ENCODE measurements at regions not wholly inside any gene's neighbourhood (a gene's known extent, or its start where the extent isn't known, plus 50 kb on each side); places are given as distances from the start of the nearest gene placed in this dataset.

DNA sequence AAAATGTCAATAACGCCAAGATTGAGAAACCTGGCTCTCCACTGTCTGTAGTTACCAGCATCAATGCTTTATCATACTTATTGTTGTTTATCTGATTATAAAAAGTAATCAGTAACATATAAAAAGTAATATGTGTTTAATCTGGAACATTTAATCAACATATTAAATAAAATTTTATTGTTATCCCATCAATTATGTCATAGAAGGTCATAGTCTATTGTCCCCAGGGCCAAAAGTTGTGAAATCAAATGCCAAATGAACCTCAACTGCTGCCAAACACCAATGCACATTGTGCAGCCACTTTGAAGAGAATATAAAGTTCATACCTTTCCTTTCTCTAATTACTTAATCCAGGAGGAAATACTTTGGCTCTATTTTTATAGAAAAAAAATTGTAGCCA, 106.6 kb downstream of the EOMES start:
- H3K36me3 ChIP-seq: no peaks in the 10 kb centered on the region
- no peak for DNase-seq
- H3K27ac ChIP-seq: no peak overlapping the region
- H3K4me3 ChIP-seq: no peak overlapping the region
- H3K27me3 ChIP-seq: no peaks in the 10 kb centered on the region
- WGBS, 2 donors: 96 to 97% methylated on average over 1 of the region's 1 CpG
- H3K4me1 ChIP-seq: no peaks in the 10 kb centered on the region
- TF ChIP-seq EP300 (IDR thresholded peaks at IDR 0.05): no peak
- TF ChIP-seq POLR2AphosphoS5 (IDR thresholded peaks at IDR 0.05): no peak
- no peak for TF ChIP-seq POLR2A (IDR thresholded peaks at IDR 0.05)
- TF ChIP-seq, protein P1, sequence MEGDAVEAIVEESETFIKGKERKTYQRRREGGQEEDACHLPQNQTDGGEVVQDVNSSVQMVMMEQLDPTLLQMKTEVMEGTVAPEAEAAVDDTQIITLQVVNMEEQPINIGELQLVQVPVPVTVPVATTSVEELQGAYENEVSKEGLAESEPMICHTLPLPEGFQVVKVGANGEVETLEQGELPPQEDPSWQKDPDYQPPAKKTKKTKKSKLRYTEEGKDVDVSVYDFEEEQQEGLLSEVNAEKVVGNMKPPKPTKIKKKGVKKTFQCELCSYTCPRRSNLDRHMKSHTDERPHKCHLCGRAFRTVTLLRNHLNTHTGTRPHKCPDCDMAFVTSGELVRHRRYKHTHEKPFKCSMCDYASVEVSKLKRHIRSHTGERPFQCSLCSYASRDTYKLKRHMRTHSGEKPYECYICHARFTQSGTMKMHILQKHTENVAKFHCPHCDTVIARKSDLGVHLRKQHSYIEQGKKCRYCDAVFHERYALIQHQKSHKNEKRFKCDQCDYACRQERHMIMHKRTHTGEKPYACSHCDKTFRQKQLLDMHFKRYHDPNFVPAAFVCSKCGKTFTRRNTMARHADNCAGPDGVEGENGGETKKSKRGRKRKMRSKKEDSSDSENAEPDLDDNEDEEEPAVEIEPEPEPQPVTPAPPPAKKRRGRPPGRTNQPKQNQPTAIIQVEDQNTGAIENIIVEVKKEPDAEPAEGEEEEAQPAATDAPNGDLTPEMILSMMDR (IDR thresholded peaks at IDR 0.05): no peak
- no peak for ATAC-seq (ENCODE audit: low FRiP score in 2 of 2)
- H3K9me3 ChIP-seq: peaks cover 5 to 20% (median 7%) of the 10 kb centered on the region in 4 donors

DNA sequence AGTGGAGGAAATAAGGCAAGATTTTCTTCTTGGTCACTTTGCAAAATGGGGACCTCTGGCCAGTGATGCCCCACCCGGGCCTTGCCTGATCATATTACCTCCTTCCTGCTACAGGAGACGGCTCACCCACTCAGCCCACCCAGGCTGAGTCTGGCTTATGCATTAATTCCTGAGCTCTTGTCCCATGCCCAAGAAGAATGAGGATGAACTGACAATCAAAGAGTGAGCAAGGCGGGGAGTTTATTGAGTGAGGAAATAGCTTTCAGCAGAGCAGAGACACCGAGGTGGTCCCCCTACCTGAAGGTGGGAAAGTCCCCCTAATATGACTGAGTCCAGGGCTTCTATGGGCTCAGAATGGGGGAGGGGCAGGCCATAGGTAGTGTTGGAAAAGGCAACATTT, 107.5 kb downstream of the EOMES start:
- H3K4me3 ChIP-seq: no peak overlapping the region
- TF ChIP-seq POLR2A (IDR thresholded peaks at IDR 0.05) (no peak), EP300 (IDR thresholded peaks at IDR 0.05) (no peak), POLR2AphosphoS5 (IDR thresholded peaks at IDR 0.05) (no peak)
- H3K9me3 ChIP-seq: peaks cover 5 to 20% (median 7%) of the 10 kb centered on the region in 4 donors
- H3K36me3 ChIP-seq: no peaks in the 10 kb centered on the region
- no peaks in the 10 kb centered on the region for H3K4me1 ChIP-seq
- no peaks in the 10 kb centered on the region for H3K27me3 ChIP-seq
- no peak overlapping the region for H3K27ac ChIP-seq
- ATAC-seq (ENCODE audit: low FRiP score in 2 of 2) (no peak), DNase-seq (no peak)
- 96 to 98% methylated on average over 4 of the region's 4 CpGs for WGBS, 2 donors

DNA sequence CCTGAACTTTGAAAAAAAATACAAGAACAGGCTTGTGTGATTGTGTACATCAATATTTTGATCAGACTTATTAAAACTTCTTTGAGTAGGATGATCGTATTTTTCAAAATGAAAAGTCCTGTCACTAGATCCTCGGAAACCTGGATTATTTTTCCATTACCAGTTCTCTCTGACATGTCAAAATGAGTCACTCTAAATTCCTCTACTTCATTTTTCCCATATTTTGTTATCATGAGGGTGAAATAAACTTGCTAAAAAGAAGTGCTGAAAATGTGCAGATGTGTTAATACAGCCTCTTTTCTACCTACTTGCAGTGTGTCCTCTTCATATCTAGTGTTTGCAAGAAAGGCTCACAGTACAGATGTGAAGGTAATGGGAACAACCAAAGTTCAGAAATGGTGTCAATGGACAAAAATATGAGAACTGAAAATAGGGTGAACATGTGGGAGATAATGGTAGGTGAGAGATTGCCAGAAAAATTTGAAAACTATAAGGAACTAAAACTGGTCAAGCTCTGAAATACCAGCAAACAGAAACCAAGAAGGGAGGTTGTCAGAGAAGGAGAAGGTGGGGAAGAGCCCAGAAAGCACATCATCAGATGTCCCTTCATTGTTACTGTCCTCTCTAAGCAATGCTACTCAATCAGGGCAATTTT, 108.2 kb downstream of the EOMES start:
- Histone ChIP-seq H3K4me3 (no peak overlapping the region), H3K27ac (no peak overlapping the region), H3K9me3 (peaks cover 5 to 20% (median 7%) of the 10 kb centered on the region in 4 donors), H3K36me3 (no peaks in the 10 kb centered on the region), H3K4me1 (no peaks in the 10 kb centered on the region), H3K27me3 (no peaks in the 10 kb centered on the region)
- whole genome bisulfite sequencing, 2 donors: 94% methylated on average over 2 of the region's 2 CpGs
- DNase-seq (no peak), ATAC-seq (ENCODE audit: low FRiP score in 2 of 2) (no peak)
- TF ChIP-seq, protein P1 (IDR thresholded peaks at IDR 0.05): no peak
- TF ChIP-seq EP300 (IDR thresholded peaks at IDR 0.05) (no peak), POLR2AphosphoS5 (IDR thresholded peaks at IDR 0.05) (no peak), POLR2A (IDR thresholded peaks at IDR 0.05) (no peak)

DNA sequence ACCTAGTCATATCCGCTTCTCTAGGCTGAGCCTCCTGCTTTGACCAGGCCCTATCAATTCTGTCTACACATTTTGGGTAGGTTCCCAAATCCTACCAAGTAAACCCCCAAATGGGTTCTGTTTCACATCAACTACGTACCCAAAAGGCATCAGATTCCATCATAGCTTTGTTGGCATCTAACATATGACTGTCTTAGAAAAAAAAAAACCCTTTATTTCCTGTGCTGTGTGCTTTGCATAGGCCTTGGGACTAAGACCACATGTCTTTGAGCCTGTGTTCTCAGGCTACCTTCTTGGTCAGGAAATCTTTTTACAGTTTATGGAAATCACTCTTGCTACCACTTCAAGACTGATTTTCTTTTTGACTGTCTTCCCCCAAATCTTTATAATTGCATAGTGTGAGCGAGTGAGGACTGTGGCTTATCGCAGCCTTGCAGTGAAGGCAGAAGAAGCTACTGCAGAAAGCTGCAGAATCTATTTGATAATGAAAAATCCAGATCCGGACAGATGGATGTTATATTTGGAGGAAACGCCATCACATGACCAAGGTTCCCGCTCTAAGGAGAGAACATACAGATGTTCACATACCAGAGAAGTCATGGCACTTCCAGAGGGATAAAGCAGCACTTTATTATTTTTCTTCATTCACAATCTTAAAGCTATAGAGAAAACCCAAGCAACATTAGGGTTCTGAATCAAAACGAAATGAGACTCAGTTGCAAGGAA, 111.2 kb downstream of the EOMES start:
- no peaks in the 10 kb centered on the region for H3K36me3 ChIP-seq
- peaks cover 0 to 5% (median 0%) of the 10 kb centered on the region in 4 donors for H3K4me1 ChIP-seq
- H3K27ac ChIP-seq: no peak overlapping the region
- no peak for DNase-seq
- no peaks in the 10 kb centered on the region for H3K27me3 ChIP-seq
- H3K9me3 ChIP-seq: peaks cover 5 to 20% (median 7%) of the 10 kb centered on the region in 4 donors
- 82 to 87% methylated on average over 8 of the region's 8 CpGs for WGBS, 2 donors
- ATAC-seq (ENCODE audit: low FRiP score in 2 of 2): no peak
- H3K4me3 ChIP-seq: no peak overlapping the region
- TF ChIP-seq POLR2AphosphoS5 (IDR thresholded peaks at IDR 0.05): no peak
- no peak for TF ChIP-seq EP300 (IDR thresholded peaks at IDR 0.05)
- TF ChIP-seq POLR2A (IDR thresholded peaks at IDR 0.05): no peak
- TF ChIP-seq, protein P1 (IDR thresholded peaks at IDR 0.05): no peak

DNA sequence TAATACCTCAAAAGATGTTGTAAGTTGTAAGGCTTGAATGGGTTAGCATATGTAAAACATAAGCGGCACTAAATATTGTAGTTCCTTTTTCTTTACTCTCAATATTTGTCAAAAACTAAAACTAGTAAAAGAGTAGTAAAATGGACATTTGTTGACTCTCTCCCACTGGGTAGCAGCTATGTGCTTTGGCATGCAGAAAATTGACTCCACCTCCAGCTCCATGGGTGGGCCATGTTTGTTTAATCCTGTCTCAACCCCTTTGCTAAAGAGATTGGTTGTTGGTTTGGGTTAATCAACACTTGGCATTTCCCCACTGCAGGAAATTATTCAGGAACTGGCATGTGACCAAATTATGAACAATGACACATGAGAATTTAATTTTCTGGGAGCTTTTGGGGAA, 114.8 kb downstream of the EOMES start:
- H3K27me3 ChIP-seq: no peaks in the 10 kb centered on the region
- H3K9me3 ChIP-seq: no peaks in the 10 kb centered on the region
- H3K36me3 ChIP-seq: no peaks in the 10 kb centered on the region
- H3K4me1 ChIP-seq: peaks cover 0 to 5% (median 0%) of the 10 kb centered on the region in 4 donors
- ATAC-seq (ENCODE audit: low FRiP score in 2 of 2) (no peak), DNase-seq (no peak)
- H3K27ac ChIP-seq: no peak overlapping the region
- H3K4me3 ChIP-seq: no peak overlapping the region
- 71 to 85% methylated on average over 1 of the region's 1 CpG for WGBS, 2 donors
- TF ChIP-seq, protein P1 (IDR thresholded peaks at IDR 0.05): no peak
- TF ChIP-seq POLR2AphosphoS5 (IDR thresholded peaks at IDR 0.05): no peak
